GM10266 (cell line): ENCODE measurements at regions not wholly inside any gene's neighbourhood (a gene's known extent, or its start where the extent isn't known, plus 50 kb on each side); places are given as distances from the start of the nearest gene placed in this dataset.
A peak's percentile ranks its signal among the peaks of the same experiment; 100 is the strongest.

Experiments used
- DNase-seq: peaks from one replicate; pipeline ENCODE4 v3.0.0; 2012; ENCODE audit errors: extremely low spot score
- TF ChIP-seq, protein P1 (sequence below): IDR thresholded peaks from 2 replicates; pipeline ENCODE4 v1.5.1; 2012; ENCODE audit warnings: mild to moderate bottlenecking, low read depth; ENCODE audit not compliant: control insufficient read depth, insufficient read depth; ENCODE audit errors: missing control alignments

DNA sequence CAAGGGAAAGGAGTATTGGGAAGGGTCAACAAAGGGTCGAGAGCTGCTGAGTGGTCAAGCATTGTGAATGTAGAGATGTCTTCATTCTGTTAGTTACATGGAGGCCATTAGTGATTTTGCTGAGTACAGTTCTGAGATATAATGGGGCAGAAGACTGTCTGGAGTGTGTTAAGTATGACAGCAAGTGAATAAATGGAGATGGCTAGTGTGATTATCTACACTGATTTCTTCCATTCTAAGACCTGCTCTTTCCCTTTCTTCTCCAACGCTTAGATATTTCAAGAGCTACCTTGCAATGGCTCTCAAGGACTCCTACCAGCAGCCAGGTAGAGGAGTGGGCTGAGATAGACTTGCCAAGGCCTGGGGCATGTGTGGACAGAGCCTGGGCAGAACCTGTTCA, 216.5 kb downstream of the MFSD1 start:
- no peak for DNase-seq
- TF ChIP-seq, protein P1, sequence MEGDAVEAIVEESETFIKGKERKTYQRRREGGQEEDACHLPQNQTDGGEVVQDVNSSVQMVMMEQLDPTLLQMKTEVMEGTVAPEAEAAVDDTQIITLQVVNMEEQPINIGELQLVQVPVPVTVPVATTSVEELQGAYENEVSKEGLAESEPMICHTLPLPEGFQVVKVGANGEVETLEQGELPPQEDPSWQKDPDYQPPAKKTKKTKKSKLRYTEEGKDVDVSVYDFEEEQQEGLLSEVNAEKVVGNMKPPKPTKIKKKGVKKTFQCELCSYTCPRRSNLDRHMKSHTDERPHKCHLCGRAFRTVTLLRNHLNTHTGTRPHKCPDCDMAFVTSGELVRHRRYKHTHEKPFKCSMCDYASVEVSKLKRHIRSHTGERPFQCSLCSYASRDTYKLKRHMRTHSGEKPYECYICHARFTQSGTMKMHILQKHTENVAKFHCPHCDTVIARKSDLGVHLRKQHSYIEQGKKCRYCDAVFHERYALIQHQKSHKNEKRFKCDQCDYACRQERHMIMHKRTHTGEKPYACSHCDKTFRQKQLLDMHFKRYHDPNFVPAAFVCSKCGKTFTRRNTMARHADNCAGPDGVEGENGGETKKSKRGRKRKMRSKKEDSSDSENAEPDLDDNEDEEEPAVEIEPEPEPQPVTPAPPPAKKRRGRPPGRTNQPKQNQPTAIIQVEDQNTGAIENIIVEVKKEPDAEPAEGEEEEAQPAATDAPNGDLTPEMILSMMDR, result no peak

DNA sequence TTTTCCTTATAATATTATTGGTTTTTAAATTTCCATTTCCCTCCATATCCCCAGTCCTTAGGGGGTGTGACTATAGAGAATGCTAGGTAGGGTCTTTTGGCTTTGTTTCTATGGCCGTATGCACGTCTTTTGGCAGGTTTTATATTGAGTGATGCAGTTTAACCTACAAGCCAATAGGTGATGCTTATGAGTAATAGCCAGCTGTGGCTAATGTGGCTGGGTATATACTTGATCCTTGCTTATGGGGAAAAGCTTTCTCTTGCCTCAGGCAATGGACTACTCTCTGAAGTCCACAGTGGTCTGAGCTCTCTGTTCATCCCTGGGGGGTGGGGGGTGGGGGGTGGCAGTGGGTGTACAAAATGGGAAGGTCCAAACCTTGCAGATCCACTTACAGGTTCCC, 223.9 kb downstream of the MFSD1 start:
- no peak for DNase-seq
- TF ChIP-seq, protein P1, result no peak

DNA sequence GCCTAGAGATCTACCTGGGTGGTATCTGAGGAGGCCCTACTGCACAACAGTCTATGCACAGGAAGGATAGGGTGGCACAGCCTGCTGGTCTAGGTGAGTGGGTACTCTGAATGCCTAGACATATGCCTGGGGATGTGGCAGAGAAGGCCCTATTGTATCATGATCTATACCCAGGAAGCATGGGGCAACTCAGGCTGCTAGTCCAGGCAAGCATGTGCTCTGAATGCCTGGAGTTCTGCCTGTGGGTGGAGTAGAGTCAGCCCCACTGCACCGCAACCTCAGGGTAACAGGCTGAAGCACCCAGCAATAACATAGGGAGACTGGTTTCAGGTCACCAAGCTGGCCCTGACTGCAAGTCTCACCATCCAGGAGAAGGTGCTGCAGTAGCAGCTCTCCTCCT, 224.7 kb downstream of the MFSD1 start:
- TF ChIP-seq, protein P1, result no peak
- DNase-seq, result no peak

DNA sequence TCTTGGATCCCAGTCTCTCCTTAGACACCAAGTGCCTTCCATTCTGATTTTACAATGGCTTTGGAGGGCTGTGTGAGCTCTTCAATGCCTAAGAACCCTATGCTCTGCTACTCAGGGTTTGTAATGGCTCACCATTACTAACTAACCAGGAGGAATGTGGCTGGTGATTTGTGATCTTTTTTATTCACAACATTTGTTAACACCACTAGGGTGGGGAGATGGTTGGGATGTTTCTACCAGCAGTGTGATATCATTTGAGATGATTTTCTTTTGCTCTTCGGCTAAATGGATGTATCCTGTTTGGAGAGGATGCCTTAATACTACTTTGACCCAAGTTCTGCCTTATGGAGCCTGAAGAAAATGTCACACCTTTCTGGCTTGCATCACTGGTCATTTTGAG, 226.9 kb downstream of the MFSD1 start:
- TF ChIP-seq, protein P1, result no peak
- DNase-seq, result no peak

DNA sequence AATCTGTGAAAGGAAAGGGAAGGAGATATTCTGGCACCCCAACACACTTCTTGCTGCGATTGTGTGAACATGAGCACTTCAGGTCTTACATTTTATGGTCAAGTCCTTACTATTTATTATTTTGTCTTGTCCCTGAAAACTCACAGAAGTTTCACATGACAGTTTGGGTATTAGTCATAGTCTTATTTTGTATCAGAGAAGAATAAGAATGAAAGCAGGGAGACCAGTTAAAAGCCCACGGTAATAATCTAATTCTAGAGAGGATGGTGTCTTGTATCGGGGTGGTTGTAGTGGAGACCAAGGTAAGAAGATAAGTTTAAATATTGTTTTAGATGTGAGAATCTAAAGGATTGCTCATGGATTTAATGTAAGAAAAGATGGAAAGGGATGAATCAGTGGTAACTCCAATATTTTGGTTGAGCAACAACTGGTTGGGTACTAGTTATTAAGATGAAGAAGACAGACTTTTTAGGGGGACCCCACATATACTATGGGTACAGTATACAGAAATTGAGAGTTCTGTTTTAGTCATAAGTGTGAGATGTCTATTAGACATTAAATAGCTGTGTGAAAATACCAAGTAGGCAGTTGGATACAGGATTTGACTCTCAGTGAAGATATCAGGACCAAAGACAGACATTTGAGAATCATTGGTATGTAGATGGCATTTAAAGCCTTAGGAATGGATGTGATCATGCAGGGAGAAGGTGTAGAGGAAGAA, 227.6 kb downstream of the MFSD1 start:
- TF ChIP-seq, protein P1, result no peak
- DNase-seq, result peak; percentile 6

DNA sequence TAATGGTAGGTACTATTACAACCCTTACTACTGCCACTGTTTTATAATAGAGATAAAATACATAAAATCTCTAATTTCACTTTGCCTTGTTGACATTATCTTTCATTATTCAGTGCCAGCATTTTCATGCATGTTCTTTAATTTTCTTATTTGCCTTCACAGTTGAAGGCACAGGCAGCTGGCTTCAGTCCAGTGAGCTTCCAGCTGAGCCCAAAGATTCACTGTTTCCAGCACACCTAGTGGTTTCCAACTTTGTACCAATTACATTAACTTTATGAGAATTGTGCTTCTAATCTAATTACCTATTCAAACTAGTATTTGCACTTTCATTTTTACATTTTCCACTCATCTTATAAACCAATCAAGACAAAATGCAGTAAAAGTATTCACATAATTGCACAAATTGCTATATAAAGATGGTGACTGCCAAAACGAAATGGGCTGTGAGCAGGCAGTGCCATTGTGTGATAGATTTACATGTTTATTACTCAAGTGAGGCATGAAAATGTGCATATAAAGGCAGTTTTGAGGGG, 228.3 kb downstream of the MFSD1 start:
- no peak for DNase-seq
- TF ChIP-seq, protein P1, result no peak

DNA sequence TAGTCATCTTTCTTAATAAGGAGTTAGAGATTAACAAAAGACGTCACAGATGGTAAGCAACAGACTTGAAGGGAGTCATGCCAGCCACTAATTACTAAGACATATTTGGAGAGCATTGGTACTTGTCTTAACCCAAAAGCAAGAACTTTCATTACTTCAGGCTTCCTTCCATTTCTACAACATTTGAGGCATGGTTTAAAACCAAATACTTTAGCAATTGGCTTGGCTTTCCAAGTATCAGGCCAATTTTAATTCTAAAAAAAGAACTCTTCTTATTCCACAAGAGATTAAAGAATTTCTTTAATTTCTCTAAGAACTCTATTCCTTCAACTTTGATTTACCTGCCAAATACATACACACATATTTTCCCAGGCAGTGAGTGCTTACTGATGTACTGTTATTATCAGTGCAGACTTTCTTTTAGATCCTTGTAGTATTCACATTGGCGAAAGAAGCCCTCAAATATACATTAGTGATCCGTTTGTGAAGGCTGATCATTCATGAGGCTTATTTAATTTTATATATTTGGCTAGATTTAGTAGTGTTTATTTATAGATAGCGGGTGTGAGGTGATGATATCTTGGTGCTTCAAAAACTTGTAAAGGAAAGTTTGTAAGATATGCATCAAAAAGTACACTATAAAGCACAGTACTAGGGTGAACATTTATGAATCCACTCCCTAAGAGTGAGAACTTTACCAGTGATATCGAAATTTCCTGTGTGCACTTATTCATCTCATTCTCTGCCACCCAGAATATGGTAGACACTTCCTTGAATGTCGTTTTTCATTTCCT, 229.2 kb downstream of the MFSD1 start:
- DNase-seq, result no peak
- TF ChIP-seq, protein P1, result no peak
